HUES6 (cell line): ENCODE measurements at regions not wholly inside any gene's neighbourhood (a gene's known extent, or its start where the extent isn't known, plus 50 kb on each side); places are given as distances from the start of the nearest gene placed in this dataset.

ENCODE experiments used
- H3K27ac ChIP-seq: 2 replicates; pipeline ENCODE4 v1.7.0; 2013; ENCODE audit warnings: low read depth, mild to moderate bottlenecking, low read length, inconsistent platforms
- H3K27me3 ChIP-seq: 2 replicates; pipeline ENCODE4 v1.6.1; 2013; ENCODE audit warnings: low read length; ENCODE audit not compliant: control insufficient read depth, insufficient read depth
- H3K36me3 ChIP-seq: 2 replicates; pipeline ENCODE4 v1.6.1; 2013; ENCODE audit warnings: low read length; ENCODE audit not compliant: control insufficient read depth, insufficient read depth
- H3K4me1 ChIP-seq: 2 replicates; pipeline ENCODE4 v1.6.1; 2013; ENCODE audit warnings: low read length; ENCODE audit not compliant: control insufficient read depth, insufficient read depth
- H3K4me3 ChIP-seq: 2 replicates; pipeline ENCODE4 v1.5.1; 2013; ENCODE audit warnings: low read depth, low read length
- H3K9ac ChIP-seq: one replicate; pipeline ENCODE4 v1.6.1; 2013; ENCODE audit warnings: mild to moderate bottlenecking, low read length
- H3K9me3 ChIP-seq: 2 replicates; pipeline ENCODE4 v1.6.1; 2013; ENCODE audit warnings: low read depth, low read length; ENCODE audit not compliant: control insufficient read depth, insufficient read depth

GRCh38 chr22:22386602-22387385 is 121.7 kb downstream of the ZNF280B start:
- Histone ChIP-seq H3K27me3 (peaks cover 100% of the 10 kb centered on the region), H3K4me1 (no peaks in the 10 kb centered on the region), H3K4me3 (no peak overlapping the region), H3K36me3 (no peaks in the 10 kb centered on the region), H3K27ac (no peak overlapping the region), H3K9ac (no peak overlapping the region), H3K9me3 (no peaks in the 10 kb centered on the region)

- peaks cover 100% of the 10 kb centered on the region for H3K27me3 ChIP-seq
- no peak overlapping the region for H3K27ac ChIP-seq
- no peak overlapping the region for H3K9ac ChIP-seq
- H3K9me3 ChIP-seq: no peaks in the 10 kb centered on the region
- no peaks in the 10 kb centered on the region for H3K36me3 ChIP-seq
- H3K4me3 ChIP-seq: no peak overlapping the region
- no peaks in the 10 kb centered on the region for H3K4me1 ChIP-seq
Observed at GRCh38 chr22:22387386-22387736, 121.2 kb downstream of the ZNF280B start.

GRCh38 chr22:22388090-22388489 is 120.5 kb downstream of the ZNF280B start:
- Histone ChIP-seq H3K36me3 (no peaks in the 10 kb centered on the region), H3K27me3 (peaks cover 100% of the 10 kb centered on the region), H3K27ac (no peak overlapping the region), H3K4me1 (no peaks in the 10 kb centered on the region), H3K9ac (no peak overlapping the region), H3K4me3 (no peak overlapping the region), H3K9me3 (no peaks in the 10 kb centered on the region)

- no peak overlapping the region for H3K27ac ChIP-seq
- H3K4me3 ChIP-seq: no peak overlapping the region
- no peaks in the 10 kb centered on the region for H3K36me3 ChIP-seq
- no peaks in the 10 kb centered on the region for H3K9me3 ChIP-seq
- H3K9ac ChIP-seq: no peak overlapping the region
- H3K27me3 ChIP-seq: peaks cover 100% of the 10 kb centered on the region
- no peaks in the 10 kb centered on the region for H3K4me1 ChIP-seq
Observed at GRCh38 chr22:22388494-22388893, 120.0 kb downstream of the ZNF280B start.

GRCh38 chr22:22389467-22389866 is 119.1 kb downstream of the ZNF280B start:
- Histone ChIP-seq H3K4me3 (no peak overlapping the region), H3K27ac (no peak overlapping the region), H3K27me3 (peaks cover 100% of the 10 kb centered on the region), H3K4me1 (no peaks in the 10 kb centered on the region), H3K9me3 (no peaks in the 10 kb centered on the region), H3K9ac (no peak overlapping the region), H3K36me3 (no peaks in the 10 kb centered on the region)

GRCh38 chr22:22390989-22391388 is 117.6 kb downstream of the ZNF280B start:
- no peak overlapping the region for H3K4me3 ChIP-seq
- peaks cover 100% of the 10 kb centered on the region for H3K27me3 ChIP-seq
- H3K4me1 ChIP-seq: no peaks in the 10 kb centered on the region
- H3K9ac ChIP-seq: no peak overlapping the region
- H3K9me3 ChIP-seq: no peaks in the 10 kb centered on the region
- H3K27ac ChIP-seq: no peak overlapping the region
- no peaks in the 10 kb centered on the region for H3K36me3 ChIP-seq

GRCh38 chr22:22391543-22391942 is 117.0 kb downstream of the ZNF280B start:
- no peaks in the 10 kb centered on the region for H3K9me3 ChIP-seq
- peaks cover 100% of the 10 kb centered on the region for H3K27me3 ChIP-seq
- H3K9ac ChIP-seq: no peak overlapping the region
- no peaks in the 10 kb centered on the region for H3K36me3 ChIP-seq
- no peaks in the 10 kb centered on the region for H3K4me1 ChIP-seq
- no peak overlapping the region for H3K27ac ChIP-seq
- H3K4me3 ChIP-seq: no peak overlapping the region

- H3K4me3 ChIP-seq: no peak overlapping the region
- no peaks in the 10 kb centered on the region for H3K4me1 ChIP-seq
- H3K36me3 ChIP-seq: no peaks in the 10 kb centered on the region
- H3K27ac ChIP-seq: no peak overlapping the region
- H3K27me3 ChIP-seq: peaks cover 100% of the 10 kb centered on the region
- H3K9me3 ChIP-seq: no peaks in the 10 kb centered on the region
- no peak overlapping the region for H3K9ac ChIP-seq
Observed at GRCh38 chr22:22392131-22392530, 116.4 kb downstream of the ZNF280B start.

- peaks cover 100% of the 10 kb centered on the region for H3K27me3 ChIP-seq
- no peak overlapping the region for H3K4me3 ChIP-seq
Observed at GRCh38 chr22:22394591-22394990, 114.0 kb downstream of the ZNF280B start.

GRCh38 chr22:22395245-22395644 is 113.3 kb downstream of the ZNF280B start:
- Histone ChIP-seq H3K9me3 (no peaks in the 10 kb centered on the region), H3K4me1 (no peaks in the 10 kb centered on the region), H3K4me3 (no peak overlapping the region), H3K27me3 (peaks cover 100% of the 10 kb centered on the region), H3K27ac (no peak overlapping the region), H3K9ac (no peak overlapping the region), H3K36me3 (no peaks in the 10 kb centered on the region)

More at GRCh38 chr22:22394591-22394990, 114.0 kb downstream of the ZNF280B start:
- Histone ChIP-seq H3K9ac (no peak overlapping the region), H3K27ac (no peak overlapping the region), H3K4me1 (no peaks in the 10 kb centered on the region), H3K36me3 (no peaks in the 10 kb centered on the region), H3K9me3 (no peaks in the 10 kb centered on the region)

- Histone ChIP-seq H3K4me1 (no peaks in the 10 kb centered on the region), H3K27ac (no peak overlapping the region)
Observed at GRCh38 chr22:22396741-22397291, 111.7 kb downstream of the ZNF280B start.

More at GRCh38 chr22:22396741-22397291, 111.7 kb downstream of the ZNF280B start:
- Histone ChIP-seq H3K9ac (no peak overlapping the region), H3K27me3 (peaks cover 100% of the 10 kb centered on the region), H3K9me3 (no peaks in the 10 kb centered on the region), H3K36me3 (no peaks in the 10 kb centered on the region), H3K4me3 (no peak overlapping the region)
